NOMO-1 treated with DMSO at 0.1 percent for 48 hours (cell line): ENCODE measurements at regions not wholly inside any gene's neighbourhood (a gene's known extent, or its start where the extent isn't known, plus 50 kb on each side); places are given as distances from the start of the nearest gene placed in this dataset.
"Not testable (repeated sequence)": the region's sequence is repeated elsewhere in the genome, so short reads cannot be mapped to it uniquely, and the experiment has no call there.

Experiments used
- DNase-seq: peaks from one replicate; lab custom pipeline; 2025; ENCODE audit not compliant: unreplicated experiment; lab: John Stamatoyannopoulos, UW

GRCh38 chr4:187724456-187724855, 271.1 kb upstream of the ZFP42 start:
- DNase-seq = no peak

- no peak for DNase-seq
Measured at GRCh38 chr4:187726485-187726884, 269.1 kb upstream of the ZFP42 start.

- no peak for DNase-seq
Measured at GRCh38 chr4:187732524-187732923, 263.0 kb upstream of the ZFP42 start.

- no peak for DNase-seq
Measured at GRCh38 chr4:187739771-187740170, 255.8 kb upstream of the ZFP42 start.

GRCh38 chr4:187744911-187745310, 250.7 kb upstream of the ZFP42 start:
- no peak for DNase-seq

- DNase-seq = not testable (repeated sequence)
Measured at GRCh38 chr4:187750652-187751051, 244.9 kb upstream of the ZFP42 start.

- DNase-seq = no peak
Measured at GRCh38 chr4:187767158-187767557, 228.4 kb upstream of the ZFP42 start.

GRCh38 chr4:187767687-187768086, 227.9 kb upstream of the ZFP42 start:
- DNase-seq = no peak

GRCh38 chr4:187770345-187770744, 225.2 kb upstream of the ZFP42 start:
- no peak for DNase-seq

- DNase-seq = no peak
Measured at GRCh38 chr4:187777954-187778353, 217.6 kb upstream of the ZFP42 start.

GRCh38 chr4:187780070-187780469, 215.5 kb upstream of the ZFP42 start:
- no peak for DNase-seq

- DNase-seq = no peak
Measured at GRCh38 chr4:187782286-187782824, 213.2 kb upstream of the ZFP42 start.

GRCh38 chr4:187786190-187786589, 209.4 kb upstream of the ZFP42 start:
- DNase-seq = no peak

- DNase-seq = no peak
Measured at GRCh38 chr4:187789078-187789477, 206.5 kb upstream of the ZFP42 start.

GRCh38 chr4:187795737-187796136, 199.8 kb upstream of the ZFP42 start:
- no peak for DNase-seq

- no peak for DNase-seq
Measured at GRCh38 chr4:187798385-187798784, 197.2 kb upstream of the ZFP42 start.

GRCh38 chr4:187799735-187800134, 195.8 kb upstream of the ZFP42 start:
- DNase-seq = no peak

- DNase-seq = no peak
Measured at GRCh38 chr4:187811591-187811990, 184.0 kb upstream of the ZFP42 start.

- DNase-seq = no peak
Measured at GRCh38 chr4:187814737-187815465, 180.7 kb upstream of the ZFP42 start.

- no peak for DNase-seq
Measured at GRCh38 chr4:187826725-187827124, 168.8 kb upstream of the ZFP42 start.

- no peak for DNase-seq
Measured at GRCh38 chr4:187827631-187828030, 167.9 kb upstream of the ZFP42 start.

- DNase-seq = no peak
Measured at GRCh38 chr4:187839765-187840164, 155.8 kb upstream of the ZFP42 start.

GRCh38 chr4:187840814-187841213, 154.8 kb upstream of the ZFP42 start:
- no peak for DNase-seq
